ENCODE measurements at regions not wholly inside any gene's neighbourhood (a gene's known extent, or its start where the extent isn't known, plus 50 kb on each side); places are given as distances from the start of the nearest gene placed in this dataset.

DNA sequence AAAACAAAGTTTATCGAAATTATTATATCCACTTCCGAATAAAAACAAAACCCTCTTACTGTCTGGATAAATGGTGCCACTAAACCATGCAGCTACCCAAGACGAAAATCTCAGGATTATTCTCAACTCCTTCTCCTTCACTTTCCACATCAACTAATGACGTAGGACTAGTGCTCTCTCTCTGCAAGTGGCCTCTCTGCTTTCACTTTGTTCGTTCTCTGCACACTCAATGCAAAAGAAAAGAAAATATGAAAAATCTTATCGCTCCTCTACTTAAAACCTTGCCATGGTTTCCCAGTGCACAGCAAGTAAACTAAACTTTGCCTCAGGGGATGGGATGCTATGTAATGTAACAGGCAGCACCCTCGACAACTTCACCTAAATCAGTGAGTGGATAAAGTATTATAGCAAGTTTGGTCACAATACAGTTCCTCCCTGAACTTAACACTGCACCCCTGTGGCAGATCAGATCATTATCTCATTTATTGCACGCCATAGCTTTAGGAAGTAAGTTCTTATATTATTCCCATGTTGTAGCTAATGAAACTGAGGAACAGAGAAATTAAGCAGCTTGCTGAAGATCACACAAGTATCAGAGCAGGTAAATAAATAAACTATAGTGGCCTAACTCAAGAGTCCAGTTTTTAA, 262.7 kb upstream of the GADL1 start:
- no peak for DNase-seq

DNA sequence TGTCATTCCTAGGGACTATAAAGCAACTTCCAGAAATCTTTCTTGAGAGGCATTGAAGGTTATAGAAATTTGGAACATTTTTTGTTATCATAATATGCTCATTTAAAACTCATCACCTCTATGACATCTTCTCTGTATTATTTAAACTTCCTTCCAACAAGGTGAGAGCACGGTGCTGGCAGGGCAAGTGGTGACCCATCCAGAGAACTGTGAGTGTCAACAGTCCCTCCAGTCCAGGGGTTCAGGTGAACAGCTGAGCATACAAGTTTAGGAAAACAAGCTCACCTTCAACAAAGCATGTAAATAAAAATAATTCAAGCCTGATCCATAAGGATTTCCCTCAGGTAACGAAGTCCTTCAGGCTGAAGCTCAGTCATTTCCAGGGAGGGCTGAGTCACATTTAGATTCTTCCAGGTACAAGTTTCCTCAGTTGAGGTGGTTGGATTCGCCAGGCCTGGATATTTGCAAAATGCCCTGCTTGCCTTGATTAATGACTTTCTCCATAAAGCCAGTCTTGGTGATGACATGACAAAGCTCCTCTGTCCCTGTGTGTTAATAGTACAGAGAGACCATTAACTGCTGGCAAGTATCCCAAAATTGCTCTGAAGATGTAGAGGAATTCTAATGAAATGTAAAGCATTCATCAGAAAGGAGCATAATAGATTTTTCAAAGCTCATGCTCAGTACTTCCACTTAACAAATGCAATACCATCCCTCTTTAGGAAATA, 263.6 kb upstream of the GADL1 start:
- no peak for DNase-seq

DNA sequence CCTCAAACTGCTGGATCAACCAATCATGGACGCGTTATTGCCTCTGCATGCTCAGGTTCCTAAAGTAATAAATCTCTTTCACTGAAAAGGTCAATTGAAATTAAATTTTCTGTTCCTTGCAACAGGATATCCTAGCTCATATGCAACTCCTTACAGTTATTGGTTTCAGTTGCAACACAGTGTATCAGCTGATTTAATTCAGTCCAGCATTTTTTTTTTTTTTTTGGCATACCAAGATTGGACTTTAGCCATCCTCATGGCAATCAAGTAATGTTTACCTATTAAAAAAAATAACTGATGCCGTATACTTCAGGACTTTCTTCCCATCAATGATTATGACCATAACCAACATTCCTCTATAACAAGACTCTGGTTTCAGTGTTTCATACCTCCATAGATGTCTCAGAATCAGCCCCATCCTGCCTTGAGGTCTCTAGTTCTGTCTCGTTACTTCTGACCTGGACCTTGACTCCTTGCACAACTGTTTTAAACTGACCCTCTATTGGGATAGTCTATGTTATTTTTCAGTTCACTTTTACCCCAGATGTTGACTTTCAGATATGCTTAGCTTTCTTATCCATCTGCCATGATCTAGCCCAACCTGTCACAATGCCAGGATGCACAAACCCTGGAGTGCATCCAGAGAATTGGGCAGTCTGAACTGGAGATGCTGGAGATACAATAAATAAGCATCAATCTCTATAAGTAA, 265.0 kb upstream of the GADL1 start:
- DNase-seq = peak; percentile 30

DNA sequence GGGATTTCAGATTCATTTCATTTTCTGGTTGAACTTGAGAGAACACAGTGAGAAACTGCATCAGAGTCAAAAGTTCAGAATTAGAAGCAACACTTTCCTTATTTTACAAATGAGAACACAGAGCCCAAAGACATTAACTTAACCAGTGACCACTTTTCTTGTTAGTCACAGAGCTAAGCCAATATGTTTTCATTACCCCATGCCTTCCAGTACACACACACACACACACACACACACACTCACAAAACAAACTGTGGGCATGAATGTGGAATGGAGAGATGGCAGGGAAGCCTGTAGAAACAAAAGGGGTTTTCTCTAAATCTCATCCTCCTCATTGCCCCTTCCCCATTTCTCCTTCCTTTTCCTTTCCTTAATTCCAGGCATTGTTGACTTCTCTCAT, 267.4 kb upstream of the GADL1 start:
- no peak for DNase-seq

DNA sequence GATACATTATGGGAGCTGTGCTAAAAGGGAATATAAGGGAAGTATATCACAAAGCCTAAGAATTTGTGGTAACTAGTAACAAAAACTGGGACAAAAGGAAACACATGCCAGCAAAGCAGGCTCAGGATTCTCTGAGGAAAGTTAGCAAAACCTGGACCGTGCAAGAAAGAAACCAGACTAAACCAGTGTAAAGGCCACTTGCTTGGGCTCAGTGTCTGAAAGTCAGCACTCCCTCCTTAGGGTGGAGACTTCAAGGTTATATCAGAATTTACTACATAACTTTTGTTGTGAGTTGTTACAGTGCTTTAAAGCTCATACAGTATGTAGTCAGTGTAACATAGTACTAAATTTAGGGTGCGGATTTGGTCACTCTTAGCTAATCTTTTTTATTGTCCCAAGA, 269.9 kb upstream of the GADL1 start:
- no peak for DNase-seq

DNA sequence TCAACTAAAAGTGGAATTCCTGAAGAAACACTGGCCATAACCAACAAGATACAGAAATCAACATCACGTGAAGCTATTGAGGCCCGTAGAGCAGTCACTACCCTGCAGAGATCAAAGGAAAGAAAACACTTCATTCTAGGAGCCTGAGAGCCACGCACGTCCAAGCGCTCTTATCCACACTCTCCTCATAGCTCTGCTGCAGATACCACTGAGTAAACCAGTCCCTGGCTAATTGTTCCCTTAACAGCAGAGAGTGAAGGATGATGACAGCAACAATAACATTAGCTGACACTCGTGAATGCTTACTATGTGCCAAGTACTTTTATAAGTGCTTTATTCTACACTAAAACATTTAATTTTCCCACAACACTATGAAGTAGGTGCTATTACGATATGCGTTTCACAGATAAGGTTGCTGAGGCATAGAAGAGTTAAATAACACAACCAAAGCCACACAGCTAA, 271.0 kb upstream of the GADL1 start:
- no peak for DNase-seq

DNA sequence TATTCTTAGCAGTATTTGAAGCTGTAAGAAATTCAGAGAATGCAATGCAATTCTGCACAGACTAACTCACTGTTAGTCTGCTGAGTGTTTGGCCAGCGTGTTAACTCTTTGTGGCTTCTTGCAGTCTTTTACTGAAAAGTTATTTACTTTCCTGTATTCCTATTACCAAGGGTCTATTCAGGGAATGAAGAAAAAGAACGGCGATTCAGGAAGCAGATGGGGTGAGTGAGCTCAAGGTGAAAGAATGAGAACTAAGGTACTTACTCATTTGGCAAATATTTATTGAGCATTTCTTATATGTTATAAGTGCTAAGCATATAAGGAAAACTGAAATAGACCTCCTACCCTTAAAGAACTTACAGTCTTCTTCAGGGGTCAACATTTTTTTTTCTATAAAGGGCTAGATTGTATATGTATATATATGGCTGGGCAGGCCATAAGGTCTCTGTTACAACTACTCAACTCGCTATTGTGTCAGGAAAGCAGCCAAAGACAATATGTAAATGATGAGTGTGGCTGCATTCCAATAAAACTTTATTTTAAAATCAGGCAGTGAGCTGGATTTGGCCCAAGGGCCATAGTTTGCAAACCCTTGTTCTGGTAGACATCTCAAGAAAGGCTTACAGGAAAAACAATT, 271.9 kb upstream of the GADL1 start:
- DNase-seq = peak; percentile 13

DNA sequence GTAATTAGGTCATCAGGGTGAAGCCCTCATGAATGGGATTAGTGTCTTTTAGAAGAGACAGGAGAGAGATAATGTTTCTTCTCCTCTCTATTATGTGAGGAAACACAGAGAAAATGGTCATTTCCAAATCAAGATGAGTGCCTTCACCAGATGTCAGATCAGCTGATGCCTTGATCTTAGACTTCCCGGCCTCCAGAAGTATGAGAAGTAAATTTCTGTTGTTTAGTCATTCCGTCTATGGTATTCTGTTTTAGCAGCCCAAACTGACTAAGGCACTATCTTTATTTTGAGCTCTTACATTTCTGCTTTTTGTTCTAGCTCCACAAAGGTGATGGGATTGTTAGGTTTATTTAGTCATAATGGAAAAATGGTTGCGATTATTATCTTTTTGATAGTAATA, 273.2 kb upstream of the GADL1 start:
- DNase-seq = no peak

DNA sequence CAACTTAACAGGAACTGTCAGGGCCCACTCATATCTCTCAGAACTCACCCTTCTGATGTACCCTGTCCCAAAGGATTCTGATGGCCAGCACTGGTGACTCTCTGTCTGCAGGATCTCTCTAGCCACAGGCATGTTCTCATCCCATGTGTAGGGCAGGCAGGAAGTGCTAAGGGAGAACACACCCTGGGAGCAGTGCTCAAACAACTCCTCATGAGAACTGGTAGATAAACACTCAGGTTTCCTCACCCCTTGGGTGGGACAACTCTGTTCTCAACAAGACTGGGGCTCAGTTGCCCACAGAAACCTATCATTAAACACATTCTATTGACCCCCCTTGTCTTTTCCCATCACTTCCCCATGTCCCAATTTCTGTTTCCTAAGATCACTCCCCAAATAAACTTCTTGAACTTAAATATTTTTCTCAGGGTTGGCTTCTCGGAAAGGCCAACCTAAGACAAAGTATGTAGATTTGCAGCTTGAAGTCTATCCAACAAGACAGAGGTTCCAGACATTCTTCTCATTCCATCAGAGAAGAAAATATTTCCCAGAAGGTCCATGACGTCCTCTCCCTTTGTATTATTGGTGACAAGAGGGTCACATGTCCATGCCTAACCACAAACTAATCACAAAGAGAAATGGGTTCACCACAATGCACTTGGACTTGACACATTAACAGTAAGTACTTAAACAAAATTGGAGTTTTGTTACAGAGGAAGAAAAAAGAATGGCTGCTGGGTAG, 276.6 kb upstream of the GADL1 start:
- DNase-seq = no peak

DNA sequence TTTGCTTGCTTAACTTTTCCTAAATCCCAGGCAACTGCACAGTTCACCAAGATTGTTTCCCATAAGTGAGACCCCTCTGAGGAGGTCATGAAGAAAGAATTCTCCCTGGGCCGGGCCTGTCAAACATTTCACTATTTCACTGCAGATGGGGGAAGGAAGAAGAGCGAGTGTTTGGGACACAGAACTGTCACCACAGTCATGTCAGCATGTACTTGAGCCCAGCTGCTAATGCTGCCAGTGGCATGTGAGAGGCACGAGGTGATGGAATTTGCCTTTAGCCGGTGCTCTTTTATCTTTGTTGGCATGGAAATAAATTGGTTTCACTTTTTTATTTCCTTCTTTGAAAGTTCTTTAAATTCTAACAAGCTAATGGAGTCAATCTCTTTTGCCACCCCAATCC, 277.9 kb upstream of the GADL1 start:
- DNase-seq = no peak

DNA sequence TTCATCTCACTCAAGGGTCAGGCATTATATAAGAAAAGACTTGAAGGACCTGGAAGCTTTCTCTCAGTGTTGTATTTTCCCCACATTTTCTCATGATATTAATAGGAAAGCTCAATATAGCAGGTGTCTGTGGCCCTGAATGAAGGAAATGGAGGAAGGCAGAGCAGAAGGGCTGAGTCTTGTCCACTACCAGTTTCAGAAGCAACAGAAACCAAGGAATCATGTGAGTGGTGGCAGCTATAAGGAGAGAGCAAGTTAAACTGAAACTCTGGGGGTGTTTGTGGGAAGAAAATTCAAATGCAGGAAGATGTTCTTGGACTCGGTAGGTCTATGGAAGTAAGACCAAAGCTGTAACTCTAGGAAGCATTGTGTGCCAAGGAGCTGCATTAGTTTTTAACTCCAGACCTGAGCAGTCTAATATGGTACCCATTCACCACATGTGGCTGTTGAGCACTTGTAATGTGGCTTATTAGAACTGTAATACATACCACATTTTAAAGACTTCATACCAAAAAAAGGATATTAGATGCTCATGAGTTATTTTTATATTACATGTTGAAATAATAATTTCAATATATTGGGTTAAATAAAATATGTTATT, 278.8 kb upstream of the GADL1 start:
- no peak for DNase-seq

DNA sequence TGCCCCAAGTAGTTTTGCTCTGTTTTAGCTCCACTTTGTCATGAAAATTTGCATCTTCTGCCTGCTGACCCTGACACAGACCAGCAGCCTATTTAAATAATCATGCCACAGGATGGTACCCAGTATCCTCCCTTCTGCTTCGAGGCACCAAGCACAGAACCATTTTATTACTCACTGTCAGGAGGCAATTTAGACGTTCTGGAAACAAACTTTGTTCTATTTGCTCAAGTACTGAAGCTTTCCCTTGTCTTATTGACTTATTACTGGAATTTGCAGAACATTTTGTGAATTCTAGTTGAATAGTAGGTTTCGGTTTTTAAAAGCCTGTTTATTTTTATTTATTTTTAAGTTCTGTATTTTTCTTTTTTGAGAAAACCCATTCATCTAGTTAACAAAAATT, 279.6 kb upstream of the GADL1 start:
- no peak for DNase-seq

DNA sequence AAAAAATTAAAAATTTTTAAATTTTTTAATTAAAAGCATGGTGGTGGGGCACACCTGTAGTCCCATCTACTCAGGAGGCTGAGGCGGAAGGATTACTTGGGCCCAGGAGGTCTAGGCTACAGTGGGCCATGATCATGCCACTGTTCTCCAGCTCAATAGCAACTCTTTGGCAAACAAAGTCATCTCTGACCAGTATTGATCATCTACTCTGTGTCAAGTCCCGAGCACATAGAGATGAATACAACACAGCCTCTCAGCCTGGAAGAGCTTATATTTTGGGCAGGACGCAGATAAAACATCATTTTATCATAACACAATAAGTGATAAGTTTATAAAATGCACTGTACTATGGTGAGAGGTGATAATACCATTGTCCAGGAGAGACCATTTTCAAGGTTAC, 281.6 kb upstream of the GADL1 start:
- no peak for DNase-seq

DNA sequence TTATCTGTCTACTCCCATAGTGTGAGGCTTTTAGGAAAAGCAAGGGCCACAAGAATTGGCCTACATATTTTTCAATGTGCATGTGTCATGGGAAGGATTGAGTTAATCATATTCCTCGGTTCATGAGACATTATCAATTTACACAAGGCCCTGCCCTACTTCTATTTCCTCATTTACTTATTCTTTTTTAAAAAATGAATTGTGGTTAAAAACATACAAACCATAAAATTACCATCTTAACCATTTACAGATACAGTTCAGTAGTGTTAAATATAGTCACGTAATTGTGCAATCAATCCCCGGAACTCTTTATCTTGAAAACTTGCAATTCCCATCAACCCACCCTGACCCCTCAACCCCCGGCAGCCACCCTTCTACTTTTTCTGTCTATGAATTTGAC, 284.0 kb upstream of the GADL1 start:
- DNase-seq = no peak

DNA sequence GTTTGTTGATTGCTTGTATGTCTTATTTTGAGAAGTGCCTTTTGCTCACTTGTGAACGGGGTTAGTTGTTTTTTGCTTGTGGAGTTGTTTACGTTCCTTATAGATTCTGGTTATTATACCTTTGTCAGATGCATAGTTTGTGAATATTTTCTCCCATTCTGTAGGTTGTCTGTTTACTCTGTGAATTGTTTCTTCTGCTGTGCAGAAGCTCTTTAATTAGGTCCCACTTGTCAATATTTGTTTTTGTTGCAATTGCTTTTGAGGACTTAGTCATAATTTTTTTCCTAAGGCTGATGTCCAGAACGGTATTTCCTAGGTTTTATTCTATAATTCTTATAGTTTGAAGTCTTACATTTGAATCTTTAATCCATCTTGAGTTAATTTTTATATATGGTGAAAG, 285.3 kb upstream of the GADL1 start:
- no peak for DNase-seq

DNA sequence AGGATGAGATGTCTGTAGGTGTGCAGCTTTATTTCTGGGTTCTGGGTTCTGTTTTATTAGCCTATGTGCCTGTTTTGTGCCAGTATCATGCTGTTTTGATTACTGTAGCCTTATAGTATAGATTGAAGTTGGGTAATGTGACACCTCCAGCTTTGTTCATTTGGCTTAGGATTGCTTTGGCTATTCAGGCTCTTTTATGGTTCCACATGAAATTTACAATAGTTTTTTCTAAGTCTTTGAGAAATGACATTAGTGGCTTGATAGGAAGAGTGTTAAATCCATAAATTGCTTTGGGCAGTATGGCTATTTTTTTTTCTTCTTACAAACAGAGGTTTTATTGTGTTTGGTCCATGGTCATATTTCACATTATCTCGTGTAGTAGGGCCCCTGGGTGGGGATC, 285.8 kb upstream of the GADL1 start:
- no peak for DNase-seq

DNA sequence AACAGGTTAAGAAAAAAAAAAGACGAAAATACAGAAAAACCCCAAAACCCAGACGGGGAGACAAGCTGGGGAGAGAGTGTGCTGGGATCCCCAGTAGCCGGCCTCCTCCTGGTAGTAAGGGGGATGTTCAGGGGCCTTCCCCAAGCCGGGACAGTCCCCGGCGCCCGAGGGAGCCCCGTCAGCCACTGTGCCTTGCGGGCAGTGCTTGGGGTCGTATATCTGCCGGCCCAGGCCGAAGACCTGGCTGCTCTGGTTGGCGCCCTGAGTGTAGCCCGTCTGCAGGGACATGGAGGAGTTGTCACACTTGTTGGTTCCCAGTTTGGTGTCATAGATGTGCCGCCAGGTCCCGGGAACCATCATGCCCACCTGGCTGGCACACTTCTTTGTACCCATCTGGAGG, 287.2 kb upstream of the GADL1 start:
- no peak for DNase-seq

DNA sequence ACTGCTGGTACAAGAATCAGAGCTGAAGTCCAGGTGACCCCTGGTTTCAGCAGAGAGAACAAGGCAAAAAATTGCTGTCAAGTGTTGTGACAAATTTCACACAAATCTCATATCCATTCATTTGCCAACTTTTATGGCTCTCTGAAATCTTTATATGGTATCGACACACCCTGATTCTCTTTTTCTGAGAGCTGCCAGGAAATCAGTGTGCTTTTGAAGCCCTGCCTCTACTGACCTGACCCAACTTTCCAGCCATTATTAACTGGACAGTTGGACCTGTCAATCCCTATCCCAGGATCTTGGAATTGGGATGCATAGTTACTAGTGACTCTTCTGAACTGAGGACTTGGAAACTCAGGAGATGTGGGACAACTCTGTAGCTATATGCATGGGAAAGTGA, 288.2 kb upstream of the GADL1 start:
- DNase-seq = no peak

DNA sequence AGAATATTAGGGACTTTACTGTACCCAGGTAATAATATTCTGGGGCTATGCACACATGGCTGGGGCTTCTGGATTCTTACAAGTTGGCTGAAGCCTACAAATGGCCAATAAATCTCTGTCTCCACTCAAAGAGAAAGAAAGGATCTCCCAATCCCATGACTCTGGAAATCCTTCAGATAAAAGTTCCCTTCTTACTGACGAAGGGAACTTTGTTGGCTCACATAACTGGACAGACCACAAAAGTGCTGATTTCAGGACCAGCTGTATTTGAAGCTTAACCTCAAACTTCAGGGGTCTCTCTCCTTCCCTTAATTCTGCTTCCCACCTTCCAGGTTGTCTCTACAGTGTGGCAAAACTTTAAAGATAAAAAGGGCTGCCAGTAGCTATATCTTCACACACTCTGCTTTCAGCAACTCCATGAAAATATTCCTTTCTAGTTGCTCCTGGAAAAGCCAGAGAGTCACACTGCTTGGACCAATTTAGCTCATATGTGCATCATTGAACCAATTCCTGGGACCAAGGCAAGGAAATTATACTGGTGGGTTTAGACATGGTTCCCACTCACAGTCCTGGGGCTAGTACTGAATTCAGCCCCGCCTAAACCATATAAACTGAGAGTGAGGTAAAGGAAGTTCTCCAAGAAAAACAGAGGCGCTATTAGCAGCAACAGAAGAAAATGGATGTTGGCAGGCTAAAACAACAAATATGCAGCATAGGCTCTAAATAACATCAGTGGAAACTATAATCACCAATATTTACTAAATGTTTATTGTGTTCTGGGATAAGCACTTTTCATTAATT, 290.0 kb upstream of the GADL1 start:
- DNase-seq = no peak

DNA sequence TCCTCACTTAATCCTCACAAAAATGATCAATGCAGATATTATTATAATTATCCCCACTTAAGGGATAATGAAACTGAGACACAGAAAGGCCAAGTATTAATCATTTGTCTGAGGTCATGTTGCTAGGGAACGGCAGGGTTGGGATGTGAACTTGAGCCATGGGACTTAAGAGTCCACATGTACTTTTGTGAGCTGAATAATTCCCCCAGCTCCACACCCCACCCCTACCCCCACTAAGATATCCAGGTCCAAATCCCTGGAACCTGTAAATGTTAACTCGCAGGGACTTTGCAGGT, 290.5 kb upstream of the GADL1 start:
- DNase-seq = no peak

DNA sequence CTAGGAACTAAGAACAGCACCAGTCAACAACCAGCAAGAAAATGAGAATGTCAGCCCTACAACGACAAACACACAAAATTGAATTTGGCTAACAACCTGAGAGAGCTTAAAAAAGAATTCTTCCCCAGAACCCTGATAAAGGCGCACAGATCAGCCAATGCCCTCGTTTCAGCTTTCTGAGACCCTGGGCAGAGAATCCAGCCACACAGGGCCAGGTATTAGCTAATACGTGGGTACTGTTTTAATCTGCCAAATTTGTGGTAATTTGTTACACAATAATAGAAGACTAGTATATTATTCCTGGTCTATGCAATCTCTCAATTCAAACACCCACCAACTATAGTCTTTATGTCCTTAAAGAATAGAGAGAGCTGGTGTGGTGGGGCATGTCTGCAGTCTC, 291.6 kb upstream of the GADL1 start:
- no peak for DNase-seq

DNA sequence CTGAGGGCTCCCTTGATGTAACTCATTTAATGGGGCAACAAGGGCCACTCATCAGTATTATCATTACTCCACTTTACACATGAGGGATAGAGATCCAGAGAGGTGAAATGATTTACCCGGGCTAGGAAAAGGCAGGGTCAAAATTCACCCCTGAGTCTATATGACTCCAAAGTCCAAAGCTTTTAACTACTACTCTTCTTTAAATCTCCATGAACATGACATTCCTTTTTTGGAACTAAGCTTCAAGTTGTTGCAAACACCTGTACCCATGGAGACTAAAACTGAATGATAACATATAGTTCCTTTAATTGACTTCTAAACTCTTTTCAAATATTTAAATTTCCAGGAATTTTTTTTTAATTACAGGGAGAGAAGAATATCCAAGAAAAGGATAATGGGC, 292.9 kb upstream of the GADL1 start:
- DNase-seq = no peak
